Esophagus squamous epithelium (tissue), 5 donors: ENCODE measurements at regions not wholly inside any gene's neighbourhood (a gene's known extent, or its start where the extent isn't known, plus 50 kb on each side); places are given as distances from the start of the nearest gene placed in this dataset.

Source experiments
- DNase-seq: peaks from one replicate; lab custom pipeline; 2025; lab: John Stamatoyannopoulos, UW
- H3K27ac ChIP-seq, 4 donors: fragments of 200-600 bp; sonication (generic); one replicate each; pipeline ENCODE4 v1.5.1; 2016 to 2019; ENCODE audit warnings: mild to moderate bottlenecking in 1 of 4
- H3K27me3 ChIP-seq, 4 donors: fragments of 200-600 bp; sonication (generic); 1 replicate in 3 of 4; 2 replicates in 1 of 4; pipeline versions ENCODE4 v1.5.1 to v1.6.0; 2017 to 2021; ENCODE audit warnings: antibody characterized with exemption in 1 of 4
- H3K36me3 ChIP-seq, 3 donors: fragments of 200-600 bp; sonication (generic); one replicate each; pipeline ENCODE4 v1.5.1; 2016 to 2019
- H3K4me1 ChIP-seq, 3 donors: fragments of 200-600 bp; sonication (generic); one replicate each; pipeline ENCODE4 v1.5.1; 2017 to 2019
- H3K4me3 ChIP-seq, 4 donors: fragments of 200-600 bp; sonication (generic); 1 replicate in 3 of 4; 2 replicates in 1 of 4; pipeline ENCODE4 v1.5.1; 2016 to 2019; ENCODE audit warnings: mild to moderate bottlenecking in 2 of 4, moderate library complexity in 1 of 4
- H3K9me3 ChIP-seq, 3 donors: fragments of 200-600 bp; sonication (generic); one replicate each; pipeline ENCODE4 v1.5.1; 2016 to 2019
- POLR2A ChIP-seq, 4 donors: fragments of 450-650 bp; IDR thresholded peaks; one replicate each; pipeline ENCODE4 v1.6.1; 2017; ENCODE audit warnings: antibody characterized with exemption in 4 of 4, mild to moderate bottlenecking in 4 of 4, moderate library complexity in 3 of 4
- WGBS, 2 donors: methylation state at CpG; one replicate each; pipeline ENCODE4 v1.1.5; 2018; 5-methylcytosine and 5-hydroxymethylcytosine counted together
- intact Hi-C: fragments of 100-400 bp; cut with DNase I; formaldehyde crosslinking; loops from one replicate; pipeline ENCODE4 v1.15.0; 2022
- TF ChIP-seq, protein P1 (sequence below), 6 experiments: fragments of 450-650 bp in 4 of 6; fragments of 200-600 bp in 2 of 6; sonication (generic) in 2 of 6; IDR thresholded peaks; one replicate each; pipeline ENCODE4 v1.5.1; 2016 to 2019; ENCODE audit warnings: antibody characterized with exemption in 6 of 6, mild to moderate bottlenecking in 4 of 6, moderate library complexity in 4 of 6
- donor health status: DM: yes; HTN: yes; CAD: no.

DNA sequence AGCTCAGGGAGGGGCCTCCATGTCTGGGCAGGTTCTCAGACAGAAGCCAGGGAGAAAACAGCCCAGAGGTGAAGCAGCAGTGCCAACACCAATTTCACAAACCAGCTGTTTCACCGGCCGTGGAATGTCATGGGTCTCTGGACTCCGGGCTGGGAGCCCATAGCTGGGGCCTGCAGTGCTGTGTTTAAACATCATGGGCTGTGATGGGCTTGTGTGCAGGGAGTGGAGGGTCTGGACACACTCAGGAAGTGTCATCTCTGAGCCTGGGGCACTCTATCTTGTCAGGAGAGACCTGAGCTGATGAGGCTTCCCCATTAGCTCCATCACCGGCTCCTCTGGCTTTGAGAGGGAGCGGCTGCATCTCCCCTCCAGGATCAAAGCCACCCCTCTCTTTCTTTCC lies 173.6 kb upstream of the IGSF21 start:
- no peak for DNase-seq
- intact Hi-C loops, result no loop called here
- no peak overlapping the region for H3K4me3 ChIP-seq
- H3K4me1 ChIP-seq, result peaks cover 0 to 6% (median 0%) of the 10 kb centered on the region in 3 donors
- H3K9me3 ChIP-seq, result peaks cover 0 to 6% (median 0%) of the 10 kb centered on the region in 3 donors
- H3K36me3 ChIP-seq, result no peaks in the 10 kb centered on the region
- 9 to 21% methylated on average over 4 to 5 of the region's 5 CpGs for WGBS, 2 donors
- no peak for TF ChIP-seq POLR2A (IDR thresholded peaks at IDR 0.05)
- TF ChIP-seq, protein P1, sequence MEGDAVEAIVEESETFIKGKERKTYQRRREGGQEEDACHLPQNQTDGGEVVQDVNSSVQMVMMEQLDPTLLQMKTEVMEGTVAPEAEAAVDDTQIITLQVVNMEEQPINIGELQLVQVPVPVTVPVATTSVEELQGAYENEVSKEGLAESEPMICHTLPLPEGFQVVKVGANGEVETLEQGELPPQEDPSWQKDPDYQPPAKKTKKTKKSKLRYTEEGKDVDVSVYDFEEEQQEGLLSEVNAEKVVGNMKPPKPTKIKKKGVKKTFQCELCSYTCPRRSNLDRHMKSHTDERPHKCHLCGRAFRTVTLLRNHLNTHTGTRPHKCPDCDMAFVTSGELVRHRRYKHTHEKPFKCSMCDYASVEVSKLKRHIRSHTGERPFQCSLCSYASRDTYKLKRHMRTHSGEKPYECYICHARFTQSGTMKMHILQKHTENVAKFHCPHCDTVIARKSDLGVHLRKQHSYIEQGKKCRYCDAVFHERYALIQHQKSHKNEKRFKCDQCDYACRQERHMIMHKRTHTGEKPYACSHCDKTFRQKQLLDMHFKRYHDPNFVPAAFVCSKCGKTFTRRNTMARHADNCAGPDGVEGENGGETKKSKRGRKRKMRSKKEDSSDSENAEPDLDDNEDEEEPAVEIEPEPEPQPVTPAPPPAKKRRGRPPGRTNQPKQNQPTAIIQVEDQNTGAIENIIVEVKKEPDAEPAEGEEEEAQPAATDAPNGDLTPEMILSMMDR (IDR thresholded peaks at IDR 0.05), result no peak
- no peak overlapping the region for H3K27ac ChIP-seq
- H3K27me3 ChIP-seq, result peaks cover 0 to 81% (median 0%) of the 10 kb centered on the region in 4 donors

DNA sequence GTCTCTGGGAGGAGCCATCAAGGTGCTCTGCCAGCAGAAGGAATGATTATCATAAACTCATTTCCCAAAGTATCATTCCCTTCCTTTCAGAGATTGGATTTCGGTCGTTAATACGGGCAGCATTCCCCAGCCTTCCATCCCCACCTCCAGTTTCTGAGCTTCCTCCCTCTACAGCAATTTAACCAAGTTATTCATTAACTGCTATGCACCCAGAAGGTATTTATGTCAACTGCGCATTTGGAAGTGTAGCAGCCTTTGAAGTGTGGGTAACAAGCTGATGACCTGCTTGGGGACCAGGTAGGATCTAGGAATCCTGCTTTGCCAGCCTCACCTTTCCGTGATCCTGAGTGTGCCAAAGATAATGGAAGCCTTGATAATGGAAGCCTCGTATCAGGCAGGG lies 172.4 kb upstream of the IGSF21 start:
- no peaks in the 10 kb centered on the region for H3K36me3 ChIP-seq
- peaks cover 0 to 6% (median 0%) of the 10 kb centered on the region in 3 donors for H3K4me1 ChIP-seq
- no peak overlapping the region for H3K27ac ChIP-seq
- H3K27me3 ChIP-seq, result peaks cover 0 to 69% (median 0%) of the 10 kb centered on the region in 4 donors
- intact Hi-C loops, result no loop called here
- no peak for TF ChIP-seq POLR2A (IDR thresholded peaks at IDR 0.05)
- TF ChIP-seq, protein P1 (IDR thresholded peaks at IDR 0.05), result no peak
- H3K9me3 ChIP-seq, result peaks cover 0 to 6% (median 0%) of the 10 kb centered on the region in 3 donors
- WGBS, 2 donors, result 41 to 48% methylated on average over 6 of the region's 6 CpGs
- no peak overlapping the region for H3K4me3 ChIP-seq
- DNase-seq, result no peak

DNA sequence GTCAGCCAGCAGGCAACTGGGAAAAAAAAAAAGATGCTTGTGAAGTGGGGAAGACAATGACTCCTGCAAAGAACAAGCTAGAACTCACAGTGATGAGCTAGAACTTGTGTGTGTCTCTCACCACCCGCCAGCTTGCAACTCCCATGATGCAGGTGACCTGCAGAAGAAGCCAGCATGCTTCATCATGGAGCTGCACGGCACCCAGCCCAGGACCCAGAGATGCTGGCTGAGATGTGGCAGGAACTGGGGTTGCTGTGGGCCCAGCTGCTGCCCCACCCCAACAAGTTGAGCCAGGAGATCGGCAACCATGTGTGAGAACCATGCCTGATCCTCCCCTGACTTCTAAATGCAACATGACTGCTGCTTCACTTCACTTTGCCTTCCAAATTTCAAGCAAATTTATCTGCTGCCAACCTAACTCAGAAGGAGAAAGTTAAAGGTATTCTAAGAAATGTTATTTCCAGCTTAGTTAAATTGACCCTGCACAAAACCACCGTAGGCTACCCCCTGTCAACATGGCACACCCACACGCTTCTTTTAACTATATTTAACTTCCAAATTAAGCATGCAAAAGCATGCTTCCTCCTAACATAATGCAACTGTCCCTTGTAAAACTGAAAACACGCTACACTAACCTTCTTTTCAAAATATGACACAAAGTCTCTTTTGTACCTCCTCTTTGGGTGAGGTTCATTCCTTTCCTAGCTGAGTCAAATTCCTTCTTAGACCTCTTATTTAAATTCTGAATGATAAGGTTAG lies 166.0 kb upstream of the IGSF21 start:
- Histone ChIP-seq H3K27ac (no peak overlapping the region), H3K27me3 (peaks cover 0 to 37% (median 0%) of the 10 kb centered on the region in 4 donors), H3K36me3 (no peaks in the 10 kb centered on the region), H3K4me3 (no peak overlapping the region), H3K4me1 (no peaks in the 10 kb centered on the region), H3K9me3 (no peaks in the 10 kb centered on the region)
- no peak for TF ChIP-seq POLR2A (IDR thresholded peaks at IDR 0.05)
- TF ChIP-seq, protein P1 (IDR thresholded peaks at IDR 0.05), result no peak
- 37 to 42% methylated on average over 6 of the region's 6 CpGs for WGBS, 2 donors
- intact Hi-C loops, result no loop called here
- no peak for DNase-seq

DNA sequence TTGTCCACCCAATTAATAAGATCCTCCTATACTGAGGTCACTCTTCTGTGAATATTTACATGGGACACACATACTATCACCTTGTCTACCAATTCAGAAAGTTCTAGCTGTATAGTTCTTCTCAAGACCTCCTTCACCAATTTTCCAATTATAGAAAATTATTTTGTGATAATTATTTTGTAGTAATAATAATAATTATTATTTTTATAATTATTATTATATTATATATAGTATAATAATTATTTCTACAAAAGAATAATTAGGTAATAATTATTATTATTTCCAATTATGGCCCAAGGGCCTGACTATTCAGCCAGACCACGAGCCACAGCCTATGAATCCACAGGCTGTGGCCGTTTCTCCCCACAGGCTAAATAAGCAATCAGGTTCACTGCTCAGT lies 164.1 kb upstream of the IGSF21 start:
- Histone ChIP-seq H3K27me3 (peaks cover 0 to 34% (median 0%) of the 10 kb centered on the region in 4 donors), H3K4me1 (no peaks in the 10 kb centered on the region), H3K4me3 (no peak overlapping the region), H3K9me3 (no peaks in the 10 kb centered on the region), H3K36me3 (no peaks in the 10 kb centered on the region), H3K27ac (no peak overlapping the region)
- no peak for DNase-seq
- WGBS, 2 donors, result 60 to 76% methylated on average over 2 of the region's 2 CpGs
- intact Hi-C loops, result no loop called here
- TF ChIP-seq, protein P1 (IDR thresholded peaks at IDR 0.05), result no peak
- no peak for TF ChIP-seq POLR2A (IDR thresholded peaks at IDR 0.05)

DNA sequence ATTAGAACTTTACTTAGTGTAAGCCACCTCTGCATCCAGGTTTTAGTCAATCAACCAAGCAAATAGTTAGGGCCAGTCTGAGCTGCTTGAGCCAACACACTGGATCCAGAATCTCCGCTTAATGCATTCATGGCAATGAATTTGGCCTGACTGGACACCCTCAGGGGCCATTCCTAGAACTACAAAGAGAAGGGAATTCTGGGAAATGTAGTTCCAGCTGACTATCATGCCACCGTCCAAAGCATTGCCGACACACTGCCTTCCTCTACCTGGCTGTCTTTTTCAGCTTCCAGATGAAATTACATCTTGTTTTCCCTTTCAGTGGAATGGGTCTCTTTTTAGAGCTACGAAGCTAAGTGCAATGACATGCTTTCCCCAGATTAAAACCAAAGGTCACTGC lies 163.0 kb upstream of the IGSF21 start:
- H3K4me3 ChIP-seq, result no peak overlapping the region
- no peak for DNase-seq
- H3K27ac ChIP-seq, result no peak overlapping the region
- H3K36me3 ChIP-seq, result no peaks in the 10 kb centered on the region
- intact Hi-C loops, result no loop called here
- peaks cover 0 to 43% (median 0%) of the 10 kb centered on the region in 4 donors for H3K27me3 ChIP-seq
- H3K9me3 ChIP-seq, result no peaks in the 10 kb centered on the region
- no peak for TF ChIP-seq POLR2A (IDR thresholded peaks at IDR 0.05)
- TF ChIP-seq, protein P1 (IDR thresholded peaks at IDR 0.05), result no peak
- 50 to 62% methylated on average over 4 of the region's 4 CpGs for WGBS, 2 donors
- no peaks in the 10 kb centered on the region for H3K4me1 ChIP-seq
